SK-N-SH (cell line): ENCODE measurements at regions not wholly inside any gene's neighbourhood (a gene's known extent, or its start where the extent isn't known, plus 50 kb on each side); places are given as distances from the start of the nearest gene placed in this dataset.

Experiments
- CTCF ChIP-seq: fragments of 200-600 bp; sonication (generic); IDR thresholded peaks from 2 replicates; pipeline ENCODE4 v1.6.1; 2017; ENCODE audit warnings: antibody characterized with exemption, mild to moderate bottlenecking, moderate library complexity
- POLR2AphosphoS5 ChIP-seq: IDR thresholded peaks from 2 replicates; pipeline ENCODE4 v1.6.1; 2012; ENCODE audit warnings: low read depth, low read length
- TAF1 ChIP-seq: IDR thresholded peaks from 2 replicates; pipeline ENCODE4 v1.6.1; 2012; ENCODE audit warnings: low read depth, mild to moderate bottlenecking, low read length, moderate library complexity, borderline replicate concordance
- TEAD4 ChIP-seq: IDR thresholded peaks from 2 replicates; pipeline ENCODE4 v1.4.0; 2012; ENCODE audit warnings: mild to moderate bottlenecking, borderline replicate concordance; ENCODE audit not compliant: insufficient read depth

GRCh38 chr2:120916446-120916845 lies 180.8 kb downstream of the GLI2 start:
- no peak for TF ChIP-seq CTCF
- no peak for TF ChIP-seq POLR2AphosphoS5
- no peak for TF ChIP-seq TAF1
- no peak for TF ChIP-seq TEAD4
